ENCODE measurements at regions not wholly inside any gene's neighbourhood (a gene's known extent, or its start where the extent isn't known, plus 50 kb on each side); places are given as distances from the start of the nearest gene placed in this dataset.
"Not testable (repeated sequence)": the region's sequence is repeated elsewhere in the genome, so short reads cannot be mapped to it uniquely, and the experiment has no call there.

GRCh38 chr17:20815410-20815809, 227.4 kb downstream of the USP22 start:
- DNase-seq (ENCODE audit: low spot score); in situ Hi-C loops (cut with HindIII; ENCODE audit: low sequenced_read_pairs): not testable (repeated sequence)

- in situ Hi-C loops (cut with HindIII; ENCODE audit: low sequenced_read_pairs): no loop called here
- DNase-seq (ENCODE audit: low spot score): no peak
These were observed 218.9 kb downstream of the USP22 start for GRCh38 chr17:20823905-20824304.

- no peak for DNase-seq (ENCODE audit: low spot score)
- in situ Hi-C loops (cut with HindIII; ENCODE audit: low sequenced_read_pairs): no loop called here
These were observed 217.3 kb downstream of the USP22 start for GRCh38 chr17:20825539-20825938.

- in situ Hi-C loops (cut with HindIII; ENCODE audit: low sequenced_read_pairs): not testable (repeated sequence)
- DNase-seq (ENCODE audit: low spot score): peak; percentile 26
These were observed 202.4 kb downstream of the USP22 start for GRCh38 chr17:20840453-20840852.

GRCh38 chr17:20840987-20841865, 201.6 kb downstream of the USP22 start:
- DNase-seq (ENCODE audit: low spot score): peak; percentile 12
- in situ Hi-C loops (cut with HindIII; ENCODE audit: low sequenced_read_pairs): not testable (repeated sequence)

- in situ Hi-C loops (cut with HindIII; ENCODE audit: low sequenced_read_pairs): not testable (repeated sequence)
These were observed 200.8 kb downstream of the USP22 start for GRCh38 chr17:20842012-20842411.

GRCh38 chr17:20843261-20843660, 199.6 kb downstream of the USP22 start:
- DNase-seq (ENCODE audit: low spot score); in situ Hi-C loops (cut with HindIII; ENCODE audit: low sequenced_read_pairs): not testable (repeated sequence)

More at GRCh38 chr17:20842012-20842411, 200.8 kb downstream of the USP22 start:
- DNase-seq (ENCODE audit: low spot score): not testable (repeated sequence)

- peak; percentile 70 for DNase-seq (ENCODE audit: low spot score)
- in situ Hi-C loops (cut with HindIII; ENCODE audit: low sequenced_read_pairs): not testable (repeated sequence)
These were observed 198.8 kb downstream of the USP22 start for GRCh38 chr17:20843799-20844553.

- in situ Hi-C loops (cut with HindIII; ENCODE audit: low sequenced_read_pairs): not testable (repeated sequence)
- peak; percentile 17 for DNase-seq (ENCODE audit: low spot score)
These were observed 193.9 kb downstream of the USP22 start for GRCh38 chr17:20848869-20849443.

GRCh38 chr17:20851591-20852238, 191.1 kb downstream of the USP22 start:
- in situ Hi-C loops (cut with HindIII; ENCODE audit: low sequenced_read_pairs): not testable (repeated sequence)
- DNase-seq (ENCODE audit: low spot score): peak; percentile 59

- in situ Hi-C loops (cut with HindIII; ENCODE audit: low sequenced_read_pairs): no loop called here
- peak; percentile 88 for DNase-seq (ENCODE audit: low spot score)
These were observed 190.4 kb downstream of the USP22 start for GRCh38 chr17:20852239-20852989.

- in situ Hi-C loops (cut with HindIII; ENCODE audit: low sequenced_read_pairs): no loop called here
- DNase-seq (ENCODE audit: low spot score): no peak
These were observed 189.8 kb downstream of the USP22 start for GRCh38 chr17:20852990-20853370.

GRCh38 chr17:20855910-20856470, 186.8 kb downstream of the USP22 start:
- in situ Hi-C loops (cut with HindIII; ENCODE audit: low sequenced_read_pairs); DNase-seq (ENCODE audit: low spot score): not testable (repeated sequence)

GRCh38 chr17:20866444-20867209, 176.2 kb downstream of the USP22 start:
- in situ Hi-C loops (cut with HindIII; ENCODE audit: low sequenced_read_pairs); DNase-seq (ENCODE audit: low spot score): not testable (repeated sequence)

GRCh38 chr17:20867436-20867937, 175.3 kb downstream of the USP22 start:
- in situ Hi-C loops (cut with HindIII; ENCODE audit: low sequenced_read_pairs): not testable (repeated sequence)

GRCh38 chr17:20867938-20868661, 174.7 kb downstream of the USP22 start:
- DNase-seq (ENCODE audit: low spot score); in situ Hi-C loops (cut with HindIII; ENCODE audit: low sequenced_read_pairs): not testable (repeated sequence)

More at GRCh38 chr17:20867436-20867937, 175.3 kb downstream of the USP22 start:
- not testable (repeated sequence) for DNase-seq (ENCODE audit: low spot score)

- in situ Hi-C loops (cut with HindIII; ENCODE audit: low sequenced_read_pairs); DNase-seq (ENCODE audit: low spot score): not testable (repeated sequence)
These were observed 174.2 kb downstream of the USP22 start for GRCh38 chr17:20868662-20869007.

Data from G401 (cell line).